Skeletal muscle tissue (tissue), 3 donors: ENCODE measurements at regions not wholly inside any gene's neighbourhood (a gene's known extent, or its start where the extent isn't known, plus 50 kb on each side); places are given as distances from the start of the nearest gene placed in this dataset.

Experiments used
- H3K27ac ChIP-seq: one replicate; pipeline ENCODE4 v1.7.0; 2013; ENCODE audit warnings: mild to moderate bottlenecking, low read depth, low read length, inconsistent platforms
- H3K27me3 ChIP-seq, 3 donors: one replicate each; pipeline ENCODE4 v1.7.0; 2013; ENCODE audit warnings: low read length in 3 of 3; ENCODE audit not compliant: control insufficient read depth in 3 of 3, insufficient read depth in 3 of 3
- H3K36me3 ChIP-seq, 3 donors: one replicate each; pipeline ENCODE4 v1.7.0; 2013; ENCODE audit warnings: low read length in 3 of 3; ENCODE audit not compliant: control insufficient read depth in 3 of 3, insufficient read depth in 3 of 3
- H3K4me1 ChIP-seq, 3 donors: one replicate each; pipeline ENCODE4 v1.7.0; 2013; ENCODE audit warnings: low read length in 3 of 3, mild to moderate bottlenecking in 3 of 3; ENCODE audit not compliant: control insufficient read depth in 3 of 3, insufficient read depth in 3 of 3
- H3K4me3 ChIP-seq, 3 donors: one replicate each; pipeline ENCODE4 v1.7.0; 2013; ENCODE audit warnings: low read length in 3 of 3
- H3K9ac ChIP-seq, 3 donors: one replicate each; pipeline ENCODE4 v1.7.0; 2013; ENCODE audit warnings: low read length in 3 of 3, mild to moderate bottlenecking in 3 of 3, moderate library complexity in 2 of 3, low read depth in 1 of 3
- H3K9me3 ChIP-seq, 3 donors: one replicate each; pipeline ENCODE4 v1.7.0; 2013; ENCODE audit warnings: low read length in 3 of 3; ENCODE audit not compliant: control insufficient read depth in 3 of 3
- donor health status: Osteomylitis.

DNA sequence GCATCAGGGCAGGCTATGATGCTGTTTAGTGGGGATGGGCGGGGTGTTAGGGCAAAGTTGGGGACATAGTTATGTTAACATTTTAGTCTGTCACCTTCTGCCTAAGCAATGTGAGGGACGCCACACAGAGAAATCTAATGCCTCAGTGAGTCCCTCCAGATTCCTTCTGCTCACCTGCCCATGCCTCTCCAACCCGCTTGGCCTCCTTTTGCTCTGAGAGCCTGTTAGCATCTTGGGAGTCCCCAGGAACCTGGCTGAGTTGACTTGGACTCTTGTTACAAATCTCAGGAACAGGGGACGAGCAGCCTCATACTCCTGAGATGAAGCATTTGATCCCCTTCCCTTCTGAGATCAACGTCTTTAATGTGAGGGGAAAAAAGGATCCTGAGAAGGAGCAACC lies 336.8 kb downstream of the CCSER2 start:
- no peaks in the 10 kb centered on the region for H3K36me3 ChIP-seq
- no peaks in the 10 kb centered on the region for H3K4me1 ChIP-seq
- peaks cover 0 to 3% (median 0%) of the 10 kb centered on the region in 3 donors for H3K27me3 ChIP-seq
- H3K4me3 ChIP-seq, result no peak overlapping the region
- no peaks in the 10 kb centered on the region for H3K9me3 ChIP-seq
- no peak overlapping the region for H3K9ac ChIP-seq
- H3K27ac ChIP-seq, result no peak overlapping the region

DNA sequence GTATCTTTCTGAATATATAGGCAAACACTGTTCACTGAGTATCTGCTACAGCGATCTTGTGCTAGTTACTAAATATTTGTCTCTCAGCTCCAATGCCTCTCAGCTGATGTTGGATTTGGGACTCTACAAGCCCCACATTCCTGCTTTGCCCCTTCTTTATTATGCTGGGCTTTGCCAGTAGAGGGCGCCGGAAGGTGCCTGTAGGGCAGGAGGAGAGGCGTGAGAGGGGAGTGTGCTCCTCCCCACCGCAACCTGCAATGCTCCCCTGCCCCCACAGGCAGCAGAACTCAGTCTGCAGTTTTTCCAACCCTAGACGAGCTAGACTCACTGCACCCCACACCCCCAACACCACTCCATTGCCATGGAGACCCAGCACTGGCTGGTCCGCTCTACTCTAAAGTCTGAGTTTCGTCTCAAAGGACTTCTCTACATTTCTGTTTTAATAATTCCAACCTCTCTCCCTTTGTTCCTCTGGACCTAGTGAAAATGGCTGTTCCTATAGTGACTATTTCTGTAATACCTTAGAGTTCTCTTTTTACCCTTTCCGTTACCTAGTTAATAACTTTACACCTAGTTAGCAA lies 337.6 kb downstream of the CCSER2 start:
- H3K9ac ChIP-seq, result no peak overlapping the region
- H3K36me3 ChIP-seq, result no peaks in the 10 kb centered on the region
- no peaks in the 10 kb centered on the region for H3K9me3 ChIP-seq
- H3K27me3 ChIP-seq, result no peaks in the 10 kb centered on the region
- no peaks in the 10 kb centered on the region for H3K4me1 ChIP-seq
- H3K27ac ChIP-seq, result no peak overlapping the region
- no peak overlapping the region for H3K4me3 ChIP-seq

DNA sequence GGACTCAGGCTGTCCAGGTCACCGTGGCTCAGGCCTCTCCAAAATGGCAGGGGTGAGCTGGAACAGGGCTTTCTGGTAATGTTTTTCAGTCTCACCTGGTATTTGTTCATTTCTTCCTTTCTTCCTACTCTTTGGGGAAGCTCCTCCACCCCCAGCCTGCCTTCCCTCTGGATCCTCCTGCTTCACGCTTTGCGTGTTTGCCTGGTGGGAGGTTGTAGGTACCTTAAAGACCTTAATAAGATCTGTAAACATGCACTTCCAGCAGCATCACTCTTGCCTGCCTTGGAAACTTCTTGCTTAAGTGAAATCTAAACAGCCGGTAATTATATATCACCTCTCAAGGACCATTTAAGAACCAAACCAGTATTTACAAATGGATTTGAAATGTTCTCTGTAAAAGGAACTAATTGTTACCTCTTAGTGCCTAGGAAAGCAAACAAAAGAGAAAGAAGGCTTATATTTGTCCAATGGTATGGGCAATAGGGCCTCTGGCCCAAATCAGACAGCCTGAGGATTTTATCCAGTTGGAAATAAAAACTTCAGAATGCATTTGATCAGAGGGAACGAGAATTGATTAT lies 339.9 kb downstream of the CCSER2 start:
- no peak overlapping the region for H3K27ac ChIP-seq
- H3K9me3 ChIP-seq, result no peaks in the 10 kb centered on the region
- H3K36me3 ChIP-seq, result no peaks in the 10 kb centered on the region
- no peak overlapping the region for H3K4me3 ChIP-seq
- no peak overlapping the region for H3K9ac ChIP-seq
- no peaks in the 10 kb centered on the region for H3K27me3 ChIP-seq
- H3K4me1 ChIP-seq, result no peaks in the 10 kb centered on the region

DNA sequence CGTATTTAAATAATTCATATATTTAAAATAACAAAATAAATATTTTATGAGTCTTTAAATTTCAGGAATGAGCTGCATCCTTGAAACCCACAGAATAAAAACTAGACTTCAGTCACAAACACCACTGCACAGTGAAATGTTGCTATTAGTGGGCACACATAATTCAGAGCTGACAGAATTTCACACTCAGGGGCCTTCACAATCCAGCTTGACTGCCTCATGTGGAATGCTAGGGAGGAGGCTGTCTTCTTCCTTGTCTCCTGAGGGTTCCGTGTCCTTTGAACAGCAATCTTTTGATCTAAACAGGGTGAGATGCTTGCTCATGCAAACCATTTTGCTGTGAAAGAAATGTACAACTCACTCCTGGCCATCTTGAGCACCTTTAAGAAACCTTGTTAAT lies 346.7 kb downstream of the CCSER2 start:
- Histone ChIP-seq H3K27me3 (no peaks in the 10 kb centered on the region), H3K4me3 (no peak overlapping the region), H3K27ac (no peak overlapping the region), H3K36me3 (no peaks in the 10 kb centered on the region), H3K9ac (no peak overlapping the region), H3K9me3 (no peaks in the 10 kb centered on the region), H3K4me1 (no peaks in the 10 kb centered on the region)

DNA sequence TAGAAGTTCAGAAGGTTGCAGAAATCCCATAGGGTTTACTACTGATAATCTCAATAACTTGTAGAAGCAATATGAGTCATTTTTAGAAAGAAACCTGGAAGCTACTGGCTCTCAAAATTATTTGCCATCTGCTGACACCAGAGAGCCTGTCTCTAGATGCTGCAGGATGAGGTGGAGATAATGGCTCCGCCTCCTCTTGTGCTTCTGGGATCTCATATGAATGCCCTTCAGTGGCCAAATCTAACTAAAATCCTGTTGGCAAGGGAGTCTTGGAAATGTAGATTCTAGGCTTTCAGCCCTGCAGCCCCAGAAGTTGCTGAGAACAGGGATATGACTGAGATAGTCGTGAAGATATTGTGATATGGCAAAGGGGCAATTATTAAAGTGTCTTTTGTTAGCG lies 348.1 kb downstream of the CCSER2 start:
- H3K27ac ChIP-seq, result no peak overlapping the region
- H3K9ac ChIP-seq, result no peak overlapping the region
- H3K36me3 ChIP-seq, result no peaks in the 10 kb centered on the region
- H3K4me3 ChIP-seq, result no peak overlapping the region
- H3K9me3 ChIP-seq, result no peaks in the 10 kb centered on the region
- no peaks in the 10 kb centered on the region for H3K4me1 ChIP-seq
- H3K27me3 ChIP-seq, result no peaks in the 10 kb centered on the region

DNA sequence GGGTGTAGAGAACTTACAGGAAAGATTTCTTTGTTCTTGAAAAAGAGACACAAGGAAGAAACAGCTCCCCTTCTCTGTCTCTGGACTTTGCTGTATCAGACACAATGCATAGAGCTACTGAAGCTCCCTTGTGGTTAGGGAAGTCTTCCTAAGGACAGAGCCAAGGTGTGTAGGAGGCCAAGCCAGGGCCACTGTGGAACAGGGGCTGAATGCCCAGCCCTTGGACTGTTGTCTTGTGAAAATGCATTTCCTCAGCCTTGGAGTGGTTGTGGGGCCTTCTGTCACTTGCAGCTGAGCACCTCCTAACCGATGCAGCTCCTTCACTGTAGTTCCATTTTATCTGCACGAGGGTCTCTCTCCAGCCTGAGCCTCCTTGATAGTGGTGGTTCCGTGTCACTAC lies 353.4 kb downstream of the CCSER2 start:
- Histone ChIP-seq H3K4me3 (no peak overlapping the region), H3K9ac (no peak overlapping the region), H3K4me1 (no peaks in the 10 kb centered on the region), H3K27me3 (no peaks in the 10 kb centered on the region), H3K36me3 (no peaks in the 10 kb centered on the region), H3K27ac (no peak overlapping the region), H3K9me3 (peaks cover 0 to 3% (median 0%) of the 10 kb centered on the region in 3 donors)

DNA sequence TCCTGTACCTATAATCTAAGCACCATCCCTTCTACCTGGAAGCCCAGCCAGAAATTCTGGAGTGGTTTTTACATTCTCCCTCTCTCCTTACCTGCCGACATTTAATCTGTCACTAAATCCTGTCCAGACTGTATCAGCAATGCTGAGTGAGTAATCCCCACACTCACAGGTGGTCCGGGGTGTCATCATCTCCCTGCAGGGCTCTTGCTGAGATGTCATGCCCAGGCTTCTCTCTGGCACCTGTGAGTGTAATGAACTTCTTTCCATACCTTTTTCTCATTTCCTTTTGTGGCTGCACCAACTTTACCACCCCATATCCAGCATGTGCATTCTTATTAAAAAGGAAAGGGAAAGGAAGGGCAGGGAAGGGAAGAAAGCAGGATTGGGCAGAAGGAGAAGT lies 355.2 kb downstream of the CCSER2 start:
- no peak overlapping the region for H3K9ac ChIP-seq
- H3K27ac ChIP-seq, result no peak overlapping the region
- H3K27me3 ChIP-seq, result no peaks in the 10 kb centered on the region
- no peak overlapping the region for H3K4me3 ChIP-seq
- H3K4me1 ChIP-seq, result no peaks in the 10 kb centered on the region
- H3K36me3 ChIP-seq, result no peaks in the 10 kb centered on the region
- H3K9me3 ChIP-seq, result peaks cover 0 to 3% (median 0%) of the 10 kb centered on the region in 3 donors

DNA sequence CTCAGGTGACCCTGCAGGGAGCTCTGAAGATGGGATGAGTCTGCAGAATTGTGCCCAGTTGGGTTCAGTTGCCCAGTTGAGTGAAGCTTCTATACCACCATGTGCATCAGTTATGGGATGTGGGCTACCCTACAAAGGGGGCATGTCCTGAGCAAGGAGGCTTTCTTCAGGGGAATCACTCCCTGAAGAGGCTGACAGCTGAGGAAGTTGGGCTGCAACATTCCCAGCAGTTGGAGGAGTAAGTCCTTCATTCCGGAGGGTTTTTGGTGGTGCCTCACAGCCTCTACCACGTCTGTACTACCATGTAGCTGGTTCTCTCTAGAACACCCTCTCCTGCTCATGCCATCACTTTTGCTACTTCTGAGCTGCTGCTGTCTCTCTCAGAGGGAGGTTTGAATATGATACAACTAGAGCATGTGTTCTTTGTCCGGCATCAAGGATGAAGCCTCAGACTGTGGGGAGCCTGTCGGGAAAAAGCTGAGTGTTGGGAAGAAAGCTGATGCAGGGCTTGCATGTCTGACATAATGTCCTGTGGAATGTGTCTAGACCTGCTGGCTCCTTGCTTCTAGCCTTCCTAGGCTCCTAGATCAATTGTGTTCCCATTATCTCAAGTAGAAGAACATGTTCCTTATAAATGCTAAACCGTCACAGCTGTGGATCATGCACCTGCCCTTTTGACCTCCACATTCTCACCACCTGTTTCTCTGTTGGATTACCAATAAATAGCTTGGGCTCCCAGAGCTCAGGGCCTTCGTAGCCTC lies 355.8 kb downstream of the CCSER2 start:
- H3K9me3 ChIP-seq, result peaks cover 0 to 3% (median 0%) of the 10 kb centered on the region in 3 donors

DNA sequence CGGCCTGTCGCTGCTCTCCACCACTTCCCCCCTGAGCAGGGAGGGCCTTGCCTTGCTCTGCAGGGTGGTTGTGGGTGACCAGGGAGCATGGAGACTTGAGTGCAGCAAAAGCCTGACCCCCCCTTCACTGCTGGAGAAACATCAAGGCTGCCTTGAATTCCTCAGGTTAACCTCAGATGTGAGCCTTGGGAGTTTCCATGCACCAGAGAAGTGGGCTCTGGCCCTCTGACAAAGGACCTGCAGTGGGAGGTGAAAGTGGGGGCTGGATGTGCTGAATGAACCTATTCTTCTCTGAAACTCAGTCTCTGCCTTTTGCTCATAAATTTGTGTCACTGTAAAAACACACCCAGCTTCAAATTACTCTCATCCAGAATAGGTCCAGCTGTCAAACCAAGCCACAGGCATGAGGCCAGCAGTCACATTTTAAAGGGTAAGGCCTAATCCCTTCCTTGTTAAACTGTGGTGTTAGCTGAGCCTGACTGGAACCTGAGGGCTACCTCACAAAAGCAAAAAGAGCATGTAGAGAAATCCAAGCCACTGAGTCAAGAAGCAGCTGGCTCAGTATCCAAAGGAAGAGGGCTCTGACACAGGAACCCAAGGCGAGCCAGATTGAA lies 356.8 kb downstream of the CCSER2 start:
- Histone ChIP-seq H3K9ac (no peak overlapping the region), H3K9me3 (peaks cover 0 to 3% (median 0%) of the 10 kb centered on the region in 3 donors), H3K4me3 (no peak overlapping the region), H3K27ac (no peak overlapping the region), H3K4me1 (no peaks in the 10 kb centered on the region), H3K27me3 (no peaks in the 10 kb centered on the region), H3K36me3 (no peaks in the 10 kb centered on the region)

More for the DNA sequence above, 355.8 kb downstream of the CCSER2 start:
- Histone ChIP-seq H3K9ac (no peak overlapping the region), H3K4me3 (no peak overlapping the region), H3K27ac (no peak overlapping the region), H3K36me3 (no peaks in the 10 kb centered on the region), H3K4me1 (no peaks in the 10 kb centered on the region), H3K27me3 (no peaks in the 10 kb centered on the region)

DNA sequence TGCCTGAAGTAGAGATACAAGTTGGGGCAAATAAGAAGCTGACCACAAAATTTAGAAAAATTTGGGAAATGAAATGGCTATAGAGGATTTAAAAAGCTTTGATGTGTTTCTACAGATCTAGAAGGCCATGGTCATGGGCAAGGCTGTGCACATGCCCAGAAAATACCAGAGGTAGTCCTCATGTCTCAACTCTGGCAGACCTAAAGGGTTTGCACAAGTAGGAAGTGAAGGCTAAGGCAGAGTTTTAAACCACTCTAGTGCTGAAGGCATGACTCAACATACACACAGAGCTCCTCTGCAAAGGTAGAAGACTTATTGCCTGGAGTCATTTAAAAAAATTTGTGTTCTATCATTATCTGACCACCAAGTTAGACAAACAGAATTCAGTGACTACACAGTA lies 364.6 kb downstream of the CCSER2 start:
- peaks cover 0 to 6% (median 0%) of the 10 kb centered on the region in 3 donors for H3K9me3 ChIP-seq
- no peaks in the 10 kb centered on the region for H3K4me1 ChIP-seq
- no peak overlapping the region for H3K27ac ChIP-seq
- H3K27me3 ChIP-seq, result no peaks in the 10 kb centered on the region
- H3K9ac ChIP-seq, result no peak overlapping the region
- H3K36me3 ChIP-seq, result no peaks in the 10 kb centered on the region
- H3K4me3 ChIP-seq, result no peak overlapping the region
